Amniotic stem cell (primary cell): ENCODE measurements at regions not wholly inside any gene's neighbourhood (a gene's known extent, or its start where the extent isn't known, plus 50 kb on each side); places are given as distances from the start of the nearest gene placed in this dataset.
"Not testable (repeated sequence)": the region's sequence is repeated elsewhere in the genome, so short reads cannot be mapped to it uniquely, and the experiment has no call there.

ENCODE experiments used
- DNase-seq: peaks from one replicate; lab custom pipeline; 2025; lab: John Stamatoyannopoulos, UW

DNA sequence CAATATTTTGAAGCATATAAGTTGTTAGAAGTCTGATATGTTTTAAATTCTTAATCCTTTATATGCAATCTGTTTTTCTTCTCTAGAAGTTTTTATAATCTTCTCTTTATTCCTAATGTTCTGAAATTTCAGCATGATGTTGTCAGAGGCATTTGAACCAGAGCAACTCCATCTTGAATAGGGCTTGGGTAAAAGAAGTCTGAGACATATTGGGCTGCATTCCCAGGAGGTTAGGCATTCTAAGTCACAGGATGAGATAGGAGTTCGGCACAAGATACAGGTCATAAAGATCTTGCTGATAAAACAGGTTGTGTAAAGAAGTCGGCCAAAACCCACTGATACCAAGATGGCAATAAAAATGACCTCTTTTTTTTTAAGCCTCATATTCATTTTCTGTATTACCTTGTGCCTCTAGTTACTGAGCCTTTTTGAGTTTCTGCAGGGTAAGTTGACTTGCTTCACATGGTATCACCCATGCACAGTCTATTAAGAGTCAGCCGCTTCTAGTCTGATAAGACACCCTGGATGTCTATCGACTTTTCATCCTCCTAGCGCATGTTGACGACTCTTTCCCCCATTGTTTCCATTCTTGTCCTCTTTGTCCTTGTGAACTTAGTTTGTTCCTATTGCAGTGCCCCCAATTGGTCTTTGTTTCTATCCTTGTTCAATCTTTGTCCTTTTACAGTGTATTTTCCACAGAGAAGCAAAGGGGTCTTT is 80.8 kb upstream of the RNU6-1 start:
- DNase-seq: no peak

DNA sequence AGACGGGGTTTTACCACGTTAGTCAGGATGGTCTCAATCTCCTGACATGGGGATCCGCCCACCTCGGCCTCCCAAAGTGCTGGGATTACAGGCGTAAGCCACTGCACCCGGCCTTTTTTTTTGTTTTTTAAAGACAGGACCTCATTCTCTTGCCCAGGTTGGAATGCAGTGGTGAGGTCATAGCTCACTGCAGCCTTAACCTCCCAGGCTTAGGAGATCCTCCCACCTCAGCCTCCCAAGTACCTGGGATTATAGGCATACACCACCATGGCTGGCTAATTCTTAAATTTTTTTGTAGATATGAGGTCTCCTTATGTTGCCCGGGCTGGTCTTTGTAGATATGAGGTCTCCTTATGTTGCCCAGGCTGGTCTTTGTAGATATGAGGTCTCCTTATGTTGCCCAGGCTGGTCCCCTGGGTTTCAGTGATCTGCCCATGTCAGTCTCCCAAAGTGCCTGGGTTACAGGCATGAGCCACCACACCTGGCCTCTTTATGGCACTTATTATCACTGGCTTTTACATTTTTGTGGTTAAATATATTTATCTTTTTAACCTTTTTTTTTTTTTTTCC is 82.3 kb upstream of the RNU6-1 start:
- no peak for DNase-seq

DNA sequence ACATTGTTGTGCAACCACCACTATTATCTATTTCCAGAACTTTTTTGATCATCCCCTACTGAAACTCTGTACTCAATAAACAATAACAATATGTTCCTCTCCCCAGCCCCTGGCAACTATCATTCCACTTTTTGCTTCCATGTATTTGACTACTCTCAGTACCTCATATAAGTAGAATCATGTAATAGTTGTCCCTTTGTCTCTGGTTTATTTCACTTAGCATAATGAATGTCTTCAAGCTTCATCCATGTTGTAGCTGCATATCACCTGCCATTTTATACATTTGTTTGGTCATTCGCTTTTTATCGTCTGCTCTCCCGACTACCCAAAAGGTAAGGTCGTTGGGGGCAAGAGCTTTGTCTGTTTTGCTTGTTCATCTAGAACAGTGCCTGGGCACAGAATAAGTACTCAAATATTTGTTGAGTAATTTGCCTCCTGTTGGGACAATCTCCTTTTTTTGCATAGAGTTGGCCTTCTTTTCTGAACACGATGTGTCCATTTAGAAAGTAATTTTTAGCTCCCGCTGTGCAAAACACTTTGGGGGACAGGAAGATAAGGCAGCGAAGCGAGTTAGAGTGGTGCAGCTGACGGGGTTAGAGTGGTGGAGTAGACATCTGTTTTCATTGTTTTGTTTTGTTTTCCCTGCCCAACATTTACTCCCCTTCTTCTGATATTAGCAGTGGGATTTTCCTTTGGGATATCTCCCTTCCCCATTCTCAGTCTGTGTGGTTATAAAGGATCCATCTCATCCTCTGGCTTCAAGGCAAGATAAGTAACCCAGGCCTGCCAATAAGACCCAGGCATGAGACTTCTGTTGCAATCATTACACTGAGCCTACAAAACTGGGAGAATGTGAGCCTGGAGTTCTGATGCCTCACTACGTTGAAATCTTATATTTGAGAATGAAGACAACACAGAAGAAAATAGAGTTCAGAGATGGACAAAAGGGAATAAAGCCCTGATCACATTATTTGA is 83.4 kb upstream of the RNU6-1 start:
- no peak for DNase-seq

DNA sequence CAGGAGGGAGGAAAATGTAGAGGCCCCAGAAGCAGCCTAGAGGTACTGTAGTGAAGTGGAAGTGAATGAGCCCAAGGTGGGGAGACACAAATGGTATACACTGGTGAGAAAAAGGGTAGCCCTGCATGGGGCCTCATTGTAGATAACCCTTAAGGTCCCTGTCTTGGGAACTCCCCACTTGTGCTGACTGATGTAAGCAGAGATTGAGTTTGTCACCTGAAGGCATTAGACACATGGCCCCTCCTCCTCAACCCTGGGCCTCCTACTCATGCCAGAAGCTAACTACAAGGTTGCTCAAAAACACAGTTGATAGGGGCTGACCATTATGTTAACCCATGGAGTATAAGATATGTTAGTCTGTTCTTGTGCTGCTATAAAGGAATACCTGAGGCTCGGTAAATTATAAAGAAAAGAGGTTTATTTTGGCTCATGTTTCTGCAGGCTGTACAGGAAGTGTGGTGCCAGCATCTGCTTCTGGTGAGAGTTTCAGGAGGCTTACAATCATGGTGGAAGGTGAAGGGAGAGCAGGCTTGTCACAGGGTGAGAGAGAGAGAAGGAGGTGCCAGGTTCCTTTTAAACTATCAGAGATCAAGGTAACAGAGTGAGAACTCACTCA is 84.6 kb upstream of the RNU6-1 start:
- no peak for DNase-seq

DNA sequence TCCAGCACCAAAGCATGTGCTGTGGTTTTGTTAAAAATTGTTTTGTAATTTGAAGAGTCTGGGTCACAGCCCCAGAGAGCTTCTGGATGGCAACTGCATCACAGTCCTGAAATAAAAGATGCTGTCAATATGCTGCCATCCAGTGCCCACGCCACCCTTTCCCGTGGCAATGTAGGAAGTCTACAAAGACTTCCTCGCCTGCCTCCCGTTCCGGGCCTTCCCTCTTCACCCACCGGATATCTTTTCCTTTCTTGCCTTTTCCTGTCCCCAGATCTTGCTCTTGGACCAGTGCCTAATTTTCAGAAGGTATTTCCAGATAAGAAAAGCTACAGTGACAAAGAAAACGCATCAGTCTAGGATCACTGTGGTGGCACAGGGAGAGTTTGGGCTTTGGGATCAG is 85.3 kb upstream of the RNU6-1 start:
- DNase-seq: no peak

DNA sequence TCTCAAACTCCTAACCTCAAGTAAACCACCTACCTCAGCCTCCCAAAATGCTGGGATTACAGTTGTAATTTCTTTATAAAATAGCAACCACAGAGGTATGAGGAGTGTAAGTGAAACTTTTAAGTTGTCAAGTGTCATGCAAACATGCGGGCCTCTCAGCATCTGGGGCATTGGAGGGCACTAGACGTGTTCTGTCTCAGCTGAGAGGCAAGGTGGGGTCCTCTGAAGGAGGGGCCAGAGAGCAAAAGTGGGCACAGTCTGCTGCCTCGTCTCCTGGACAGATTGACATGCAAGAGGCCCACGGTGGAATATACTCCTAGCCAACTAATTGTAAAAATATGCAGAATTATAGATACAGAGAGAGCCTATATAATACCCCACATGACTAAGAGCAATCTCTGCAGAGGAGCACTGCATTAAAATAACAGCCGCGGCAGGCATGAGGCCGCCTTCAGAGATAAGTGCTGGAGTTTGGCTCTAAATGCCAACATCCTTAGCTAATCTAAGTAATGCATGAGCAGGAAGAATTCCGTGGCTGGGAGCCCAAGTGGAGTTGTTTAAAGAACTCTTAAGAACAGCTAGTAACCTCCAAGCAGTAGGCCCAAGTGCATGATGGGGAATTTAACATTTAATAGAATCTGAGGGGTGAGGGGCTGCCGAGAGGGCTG is 87.8 kb upstream of the RNU6-1 start:
- peak; percentile 95 for DNase-seq

DNA sequence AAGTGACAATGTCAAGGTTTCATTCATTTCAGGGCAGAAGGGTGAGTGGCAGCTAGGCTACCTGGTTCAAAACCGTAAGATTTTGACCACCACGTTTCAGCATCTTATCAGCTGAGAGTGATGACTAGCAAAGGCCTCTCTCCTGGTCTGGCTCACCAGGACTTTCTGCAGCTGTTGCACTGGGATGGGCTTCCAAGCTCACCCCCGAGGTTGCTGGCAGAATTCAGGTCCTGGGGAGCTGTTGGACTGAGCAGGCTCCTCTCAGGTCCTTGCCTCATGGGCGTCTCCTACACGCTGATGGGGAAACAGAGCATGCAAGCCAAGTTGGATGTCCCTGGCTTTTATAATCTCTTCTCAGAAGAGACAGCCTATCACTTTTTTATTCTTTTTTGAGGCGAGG is 88.8 kb upstream of the RNU6-1 start:
- DNase-seq: no peak

DNA sequence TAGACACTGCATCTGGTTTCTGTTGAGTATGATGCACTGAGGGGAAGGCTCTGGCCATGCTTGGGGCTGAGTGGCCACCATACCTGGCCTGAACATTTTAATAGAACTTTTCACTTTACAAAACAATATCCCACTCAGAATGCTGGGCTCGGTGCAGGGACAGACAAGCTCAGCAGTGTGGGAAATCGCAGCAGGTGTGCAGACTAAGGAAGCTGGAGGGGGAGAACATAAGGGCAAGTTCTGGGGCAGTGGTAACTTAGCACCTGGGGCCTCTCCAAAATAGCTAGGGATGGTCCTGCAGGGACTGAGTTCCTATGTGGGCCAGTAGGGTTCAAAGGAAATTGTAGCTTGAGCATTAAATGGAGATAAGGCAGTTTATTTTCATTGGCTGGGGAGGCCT is 90.9 kb upstream of the RNU6-1 start:
- no peak for DNase-seq

DNA sequence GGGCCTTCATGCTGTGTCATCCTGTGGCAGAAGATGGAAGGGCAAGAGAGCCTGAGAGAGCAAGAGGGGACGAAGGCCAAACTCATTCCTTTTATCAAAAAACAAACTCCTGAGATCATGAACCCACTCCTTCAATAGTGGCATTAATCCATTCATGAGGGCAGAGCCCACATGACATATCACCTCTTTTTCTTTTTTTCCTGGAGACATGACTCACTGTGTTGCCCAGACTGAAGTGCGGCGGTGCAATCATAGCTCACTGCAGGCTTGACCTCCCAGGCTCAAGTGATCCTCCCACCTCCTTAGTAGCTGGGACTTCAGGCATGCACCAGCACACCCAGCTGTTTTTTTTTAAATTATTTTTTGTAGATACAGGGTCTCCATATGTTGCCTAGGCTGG is 92.0 kb upstream of the RNU6-1 start:
- DNase-seq: no peak

DNA sequence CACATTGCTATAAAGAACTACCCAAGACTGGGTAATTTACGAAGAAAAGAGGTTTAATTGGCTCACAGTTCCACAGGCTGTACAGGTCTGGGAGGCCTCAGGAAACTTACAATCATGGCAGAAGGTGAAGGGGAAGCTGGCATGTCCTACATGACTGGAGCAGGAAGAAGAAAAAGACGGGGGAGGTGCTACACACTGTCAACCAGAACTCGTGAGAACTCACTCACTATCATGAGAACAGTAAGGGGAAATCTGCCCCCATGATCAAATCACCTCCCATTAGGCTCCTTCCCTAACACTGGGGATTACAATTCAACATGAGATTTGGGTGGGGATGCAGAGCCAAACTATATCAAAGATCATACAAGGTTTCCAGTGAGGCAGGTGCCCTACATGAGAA is 94.3 kb upstream of the RNU6-1 start:
- not testable (repeated sequence) for DNase-seq

DNA sequence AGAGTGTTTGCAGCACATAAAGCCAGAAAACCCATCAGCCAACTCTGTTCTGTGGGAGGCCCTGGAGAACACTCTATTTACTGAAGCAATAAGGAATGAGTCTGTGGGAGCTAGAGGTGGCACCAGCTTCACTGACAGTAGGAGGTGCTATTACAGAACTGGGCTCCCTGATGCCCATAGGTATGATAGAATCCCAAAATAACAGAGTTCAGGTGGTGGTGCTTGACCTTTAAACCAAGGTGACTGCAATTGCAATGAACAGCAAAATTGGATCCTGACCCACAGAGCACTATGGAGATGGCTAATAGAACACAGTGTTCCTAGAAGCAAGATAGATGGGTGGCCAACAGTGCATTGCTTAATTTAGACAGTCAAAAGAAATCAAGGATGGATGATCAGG is 95.4 kb upstream of the RNU6-1 start:
- DNase-seq: no peak

DNA sequence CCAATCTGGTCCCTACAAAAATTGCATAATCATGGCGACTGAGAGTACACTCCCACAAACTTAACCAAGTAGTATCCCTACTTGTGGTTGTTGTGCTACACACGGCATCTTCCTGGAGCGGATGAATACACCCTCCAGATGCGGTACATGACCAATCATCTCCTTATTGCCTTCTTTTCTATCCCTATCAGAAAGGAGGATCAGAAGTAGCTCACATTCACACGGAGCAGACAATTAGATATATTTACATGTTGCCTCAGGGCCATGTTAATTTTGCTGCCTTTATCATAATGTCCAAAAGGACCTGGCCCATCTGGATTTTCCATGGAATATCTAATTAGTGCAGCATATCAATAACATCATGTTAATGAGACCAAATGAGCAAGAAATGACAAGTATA is 96.4 kb upstream of the RNU6-1 start:
- DNase-seq: no peak

DNA sequence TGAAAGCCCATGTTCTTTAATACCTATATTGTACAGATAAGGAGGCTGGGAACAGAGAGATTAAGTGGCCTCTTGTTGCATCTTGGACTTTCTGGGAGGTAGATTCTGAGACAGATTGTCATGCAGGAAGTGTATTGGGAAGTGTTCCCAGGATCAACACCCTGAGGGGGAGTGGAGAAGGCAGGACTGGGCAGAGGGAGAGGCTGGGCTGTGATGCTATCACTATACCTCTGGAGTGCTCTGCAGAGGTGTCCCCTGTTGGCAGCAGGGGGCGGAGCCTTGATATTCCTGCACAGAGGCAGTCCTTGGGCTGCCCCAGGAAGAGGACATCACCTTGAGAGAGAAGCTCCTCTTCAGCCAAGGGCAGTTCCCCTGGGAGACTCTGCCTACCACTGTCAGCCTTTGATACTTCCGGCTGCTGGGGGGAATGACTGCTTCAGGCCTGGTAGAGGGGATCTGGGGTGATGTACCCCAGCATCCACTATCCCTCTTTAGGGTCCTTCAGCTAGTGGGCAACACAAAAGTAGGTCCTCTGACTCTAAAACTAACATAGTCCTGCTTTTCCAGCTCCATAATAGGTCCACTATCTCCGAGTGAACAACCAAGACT is 97.4 kb upstream of the RNU6-1 start:
- no peak for DNase-seq

DNA sequence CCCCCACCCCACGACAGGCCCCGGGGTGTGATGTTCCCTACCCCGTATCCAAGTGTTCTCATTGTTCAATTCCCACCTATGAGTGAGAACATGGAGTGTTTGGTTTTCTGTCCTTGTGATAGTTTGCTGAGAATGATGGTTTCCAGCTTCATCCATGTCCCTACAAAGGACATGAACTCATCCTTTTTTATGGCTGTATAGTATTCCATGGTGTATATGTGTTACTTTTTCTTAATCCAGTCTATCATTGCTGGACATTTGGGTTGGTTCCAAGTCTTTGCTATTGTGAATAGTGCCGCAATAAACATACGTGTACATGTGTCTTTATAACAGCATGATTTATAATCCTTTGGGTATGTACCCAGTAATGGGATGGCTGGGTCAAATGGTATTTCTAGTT is 99.3 kb upstream of the RNU6-1 start:
- DNase-seq: not testable (repeated sequence)

DNA sequence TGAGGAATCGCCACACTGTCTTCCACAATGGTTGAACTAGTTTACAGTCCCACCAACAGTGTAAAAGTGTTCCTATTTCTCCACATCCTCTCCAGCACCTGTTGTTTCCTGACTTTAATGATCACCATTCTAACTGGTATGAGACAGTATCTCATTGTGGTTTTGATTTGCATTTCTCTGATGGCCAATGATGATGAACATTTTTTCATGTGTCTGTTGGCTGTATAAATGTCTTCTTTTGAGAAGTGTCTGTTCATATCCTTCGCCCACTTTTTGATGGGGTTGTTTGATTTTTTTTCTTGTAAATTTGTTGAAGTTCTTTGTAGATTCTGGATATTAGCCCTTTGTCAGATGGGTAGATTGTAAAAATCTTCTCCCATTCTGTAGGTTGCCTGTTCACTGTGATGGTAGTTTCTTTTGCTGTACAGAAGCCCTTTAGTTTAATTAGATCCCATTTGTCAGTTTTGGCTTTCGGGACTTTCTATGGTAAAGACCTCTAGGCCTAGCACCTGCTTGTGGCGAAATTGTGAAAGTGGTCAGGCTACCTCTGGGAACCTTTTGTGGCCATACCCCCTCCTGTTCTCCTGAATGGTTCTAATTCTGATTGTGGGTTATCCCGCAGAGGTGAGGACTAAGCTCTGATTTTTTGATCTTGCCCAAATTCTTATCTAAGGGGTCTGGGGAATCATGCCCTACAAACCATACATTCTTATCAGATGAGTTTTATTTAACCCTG is 99.9 kb upstream of the RNU6-1 start:
- not testable (repeated sequence) for DNase-seq

DNA sequence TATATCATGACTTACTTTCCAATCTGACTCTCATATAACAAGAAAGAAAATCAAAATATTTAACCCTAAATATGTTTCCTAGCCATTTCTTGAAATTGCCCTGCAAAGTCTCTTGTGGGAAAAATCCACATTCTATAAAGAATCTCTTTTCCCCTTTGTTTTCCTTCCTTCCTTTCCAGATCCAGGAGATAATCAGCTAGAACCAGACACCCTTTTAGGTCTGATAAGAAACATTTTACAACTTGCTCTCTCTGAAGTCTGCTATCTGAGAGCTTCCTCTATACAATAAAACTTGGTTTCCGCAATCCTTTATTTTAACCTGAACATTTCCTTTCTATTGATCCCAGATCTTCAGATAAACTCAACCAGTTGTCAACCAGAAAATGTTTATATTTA is 100.5 kb upstream of the RNU6-1 start:
- DNase-seq: no peak

DNA sequence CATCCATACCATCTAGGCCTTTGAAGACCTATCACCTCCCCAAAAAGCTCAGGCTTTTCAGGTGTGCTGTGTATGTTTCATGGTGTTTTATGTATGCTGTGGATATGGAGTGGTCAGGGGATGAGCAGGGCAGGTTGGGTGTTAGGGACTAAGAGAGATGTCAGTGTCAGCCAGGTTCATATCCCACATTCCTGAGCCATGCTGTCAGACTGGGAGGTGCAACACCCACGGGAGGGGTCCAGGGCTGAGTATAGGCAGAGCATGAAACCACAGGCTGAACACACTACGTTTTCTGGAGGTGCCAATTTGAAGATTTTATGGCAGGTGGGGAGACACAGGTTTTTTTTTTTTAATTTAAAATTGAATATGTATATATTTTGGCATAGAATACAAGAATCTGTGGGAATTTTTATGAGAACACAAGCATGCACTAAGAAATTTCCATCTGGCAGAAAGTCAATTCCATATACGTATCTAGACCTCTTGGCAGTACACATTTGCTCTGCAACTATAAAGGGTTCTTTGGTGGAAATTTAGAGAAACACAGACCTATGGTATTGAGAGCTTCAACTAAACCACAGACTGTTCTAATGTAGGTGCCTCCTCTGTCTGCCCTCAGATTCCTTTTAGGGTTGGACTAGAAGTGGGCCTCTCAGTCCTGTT is 101.9 kb upstream of the RNU6-1 start:
- DNase-seq: no peak

DNA sequence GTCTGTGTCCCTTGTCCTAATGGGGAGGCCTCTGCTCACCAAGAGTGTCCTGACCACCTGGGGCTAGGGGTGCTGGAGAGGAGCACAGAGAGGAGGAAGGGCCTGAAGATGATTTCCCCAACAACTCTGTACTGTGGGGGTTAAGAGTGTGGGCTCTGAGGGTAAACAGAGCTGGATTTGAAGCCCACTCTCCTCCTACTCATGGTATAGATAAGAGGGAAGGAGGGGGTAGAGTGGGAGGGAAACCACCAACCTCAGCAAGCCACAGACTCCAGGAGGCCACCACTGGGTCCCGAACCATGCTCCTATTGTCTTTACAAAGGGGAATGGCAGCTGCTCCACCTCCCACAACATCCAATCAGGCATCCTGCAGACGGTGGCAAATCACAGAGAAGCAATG is 103.6 kb upstream of the RNU6-1 start:
- no peak for DNase-seq

DNA sequence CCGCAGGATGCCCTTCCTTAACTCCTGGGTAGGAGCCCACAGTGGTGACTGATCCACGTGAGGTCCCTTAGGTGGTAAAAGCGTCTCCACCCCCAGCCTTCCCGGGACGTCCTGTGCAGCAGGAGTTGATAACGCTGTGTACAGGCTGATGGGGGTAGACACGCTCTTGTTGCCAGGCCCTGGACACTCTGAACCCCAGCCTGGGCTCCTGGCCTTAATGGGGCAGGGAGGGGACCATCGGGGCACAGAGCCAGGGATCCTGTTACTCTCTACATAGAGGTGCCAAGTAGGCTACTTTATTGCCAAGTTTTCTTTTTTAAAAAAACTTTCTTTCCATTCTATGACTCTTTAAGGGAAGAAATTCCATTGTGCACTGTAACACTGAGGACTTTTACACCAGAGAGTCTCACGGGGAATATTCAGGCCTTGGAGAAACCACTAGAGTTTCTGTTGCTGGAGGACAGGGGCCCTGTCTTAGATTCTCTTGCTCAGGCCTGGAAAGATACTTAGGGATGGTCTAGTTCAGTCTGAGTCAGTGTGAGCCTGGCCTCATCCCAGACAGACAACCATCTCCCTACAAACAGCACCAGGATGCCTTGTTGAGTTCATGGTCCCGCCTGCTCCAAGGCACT is 104.3 kb upstream of the RNU6-1 start:
- no peak for DNase-seq

DNA sequence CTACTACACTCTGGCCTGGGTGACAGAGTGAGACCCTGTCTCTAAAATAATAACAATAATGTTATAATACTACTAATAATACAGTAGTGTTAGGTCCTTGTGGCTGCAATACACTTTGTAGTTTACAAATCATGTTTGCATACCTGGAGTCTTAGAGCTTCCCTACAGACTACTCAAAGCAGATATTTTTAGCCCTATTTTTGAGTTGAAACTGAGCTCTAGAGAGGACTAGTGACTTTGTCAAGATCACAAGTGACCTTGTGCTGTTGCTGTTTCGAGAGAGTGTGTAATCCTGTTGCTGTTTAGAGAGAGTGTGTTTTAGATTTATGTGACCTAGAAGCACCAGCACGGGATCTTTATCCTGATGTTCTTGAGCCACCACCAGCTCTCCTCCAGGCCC is 105.3 kb upstream of the RNU6-1 start:
- no peak for DNase-seq
